Neural cell (in vitro differentiated cells): ENCODE measurements at regions not wholly inside any gene's neighbourhood (a gene's known extent, or its start where the extent isn't known, plus 50 kb on each side); places are given as distances from the start of the nearest gene placed in this dataset.

Experiments used
- CTCF ChIP-seq: fragments of 450-650 bp; IDR thresholded peaks from 2 replicates; pipeline ENCODE4 v1.5.1; 2014; ENCODE audit warnings: antibody characterized with exemption, mild to moderate bottlenecking, moderate library complexity; ENCODE audit not compliant: poor library complexity, severe bottlenecking
- EP300 ChIP-seq: fragments of 450-650 bp; conservative IDR thresholded peaks from 2 replicates; pipeline ENCODE4 v1.6.1; 2014; ENCODE audit warnings: antibody characterized with exemption, mild to moderate bottlenecking, moderate library complexity; ENCODE audit not compliant: poor library complexity, severe bottlenecking
- EZH2 ChIP-seq: fragments of 200-600, 300-800 bp; shearing (Covaris generic), sonication (generic); IDR thresholded peaks from 2 replicates; pipeline ENCODE4 v1.6.1; 2014; ENCODE audit warnings: antibody characterized with exemption, low read length, borderline replicate concordance, mild to moderate bottlenecking; ENCODE audit not compliant: insufficient read depth, poor library complexity, severe bottlenecking
- POLR2AphosphoS5 ChIP-seq: IDR thresholded peaks from 2 replicates; pipeline ENCODE4 v1.6.1; 2012
- REST ChIP-seq: IDR thresholded peaks from 2 replicates; pipeline ENCODE4 v1.6.1; 2012; ENCODE audit warnings: borderline replicate concordance

GRCh38 chrX:109873574-109873973 lies 129.3 kb upstream of the TMEM164 start:
- TF ChIP-seq EP300 (no peak), REST (no peak), CTCF (no peak), EZH2 (no peak), POLR2AphosphoS5 (no peak)
